GM12874 (cell line): ENCODE measurements at regions not wholly inside any gene's neighbourhood (a gene's known extent, or its start where the extent isn't known, plus 50 kb on each side); places are given as distances from the start of the nearest gene placed in this dataset.

Experiments
- CTCF ChIP-seq: IDR thresholded peaks from 2 replicates; pipeline ENCODE4 v1.5.1; 2011; ENCODE audit warnings: low read depth, mild to moderate bottlenecking, control low read depth, low read length, moderate library complexity; ENCODE audit not compliant: insufficient read depth

- no peak for TF ChIP-seq CTCF
These were observed 263.5 kb downstream of the EPHA4 start for GRCh38 chr2:221308507-221309066.

- TF ChIP-seq CTCF = no peak
These were observed 262.1 kb downstream of the EPHA4 start for GRCh38 chr2:221309892-221310583.

GRCh38 chr2:221310730-221311129, 261.4 kb downstream of the EPHA4 start:
- no peak for TF ChIP-seq CTCF

GRCh38 chr2:221312634-221313033, 259.5 kb downstream of the EPHA4 start:
- TF ChIP-seq CTCF = no peak

- no peak for TF ChIP-seq CTCF
These were observed 257.3 kb downstream of the EPHA4 start for GRCh38 chr2:221314786-221315185.

- TF ChIP-seq CTCF = no peak
These were observed 253.6 kb downstream of the EPHA4 start for GRCh38 chr2:221318376-221319130.

- TF ChIP-seq CTCF = no peak
These were observed 249.4 kb downstream of the EPHA4 start for GRCh38 chr2:221322741-221323140.
